ENCODE measurements at regions not wholly inside any gene's neighbourhood (a gene's known extent, or its start where the extent isn't known, plus 50 kb on each side); places are given as distances from the start of the nearest gene placed in this dataset.

DNA sequence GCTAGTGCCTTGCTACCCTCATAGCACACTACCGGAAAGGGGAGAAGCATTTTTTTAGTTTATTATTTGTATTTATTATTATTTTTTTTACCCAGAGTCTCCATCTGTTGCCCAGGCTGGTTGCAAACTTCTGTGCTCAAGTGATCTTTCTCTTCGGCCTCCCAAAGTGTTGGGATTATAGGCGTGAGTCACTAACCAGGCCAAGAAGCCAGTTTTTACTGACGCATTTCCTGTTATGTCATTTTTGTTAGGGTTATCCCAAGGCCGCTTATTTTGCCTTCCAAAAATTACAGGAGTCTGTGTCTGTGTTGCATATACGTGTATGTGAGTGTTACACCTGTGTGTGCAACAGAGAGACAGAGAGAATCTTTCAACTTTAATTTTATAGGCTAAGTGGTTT lies 404.5 kb downstream of the GBA3 start:
- Histone ChIP-seq H3K4me2 (replicated peaks; ENCODE audit: low read depth, low read length, poor library complexity, severe bottlenecking) (no peak overlapping the region), H3K9me3 (ENCODE audit: control extremely low read depth in 1 of 3, control insufficient read depth in 2 of 3, insufficient read depth in 1 of 3, low read length in 2 of 3) (no peaks in the 10 kb centered on the region), H3K4me1 (ENCODE audit: control insufficient read depth in 2 of 2, insufficient read depth in 2 of 2, low read length in 2 of 2) (no peaks in the 10 kb centered on the region), H3K4me3 (ENCODE audit: control extremely low read depth in 1 of 5, extremely low read depth in 1 of 5, insufficient read depth in 1 of 5, low read depth in 2 of 5, low read length in 4 of 5) (no peak overlapping the region), H3K27me3 (replicated peaks in 1 of 4; ENCODE audit: control extremely low read depth in 1 of 4, control insufficient read depth in 3 of 4, insufficient read depth in 4 of 4, low read length in 3 of 4) (no peaks in the 10 kb centered on the region), H3K9ac (ENCODE audit: low read length) (no peak overlapping the region), H3K79me2 (ENCODE audit: control insufficient read depth, insufficient read depth, low read length) (no peaks in the 10 kb centered on the region), H2AFZ (ENCODE audit: insufficient read depth, low read depth, low read length, poor library complexity, severe bottlenecking) (no peak overlapping the region), H3K36me3 (replicated peaks in 1 of 2; ENCODE audit: control extremely low read depth in 1 of 2, control insufficient read depth in 1 of 2, extremely low read depth in 1 of 2, insufficient read depth in 2 of 2, low read length in 1 of 2) (no peaks in the 10 kb centered on the region), H4K20me1 (ENCODE audit: control insufficient read depth, insufficient read depth, low read length, poor library complexity, severe bottlenecking) (no peaks in the 10 kb centered on the region), H3K27ac (ENCODE audit: low read length in 2 of 2) (no peak overlapping the region)
- H3K4me3 Mint-ChIP-seq: no peak overlapping the region
- ATAC-seq (ENCODE audit: low read depth) (no peak), DNase-seq (no peak)
- WGBS (ENCODE audit: insufficient coverage): 100% methylated on average over 2 of the region's 6 CpGs
- no peaks in the 10 kb centered on the region for H3K4me1 Mint-ChIP-seq
- no peaks in the 10 kb centered on the region for H3K27me3 Mint-ChIP-seq
- ChIA-PET POLR2A (no interaction called here), CTCF (no interaction called here)
- intact Hi-C loops (cut with micrococcal nuclease): no loop called here
- H3K27ac Mint-ChIP-seq: no peak overlapping the region
- TF ChIP-seq, protein P1, sequence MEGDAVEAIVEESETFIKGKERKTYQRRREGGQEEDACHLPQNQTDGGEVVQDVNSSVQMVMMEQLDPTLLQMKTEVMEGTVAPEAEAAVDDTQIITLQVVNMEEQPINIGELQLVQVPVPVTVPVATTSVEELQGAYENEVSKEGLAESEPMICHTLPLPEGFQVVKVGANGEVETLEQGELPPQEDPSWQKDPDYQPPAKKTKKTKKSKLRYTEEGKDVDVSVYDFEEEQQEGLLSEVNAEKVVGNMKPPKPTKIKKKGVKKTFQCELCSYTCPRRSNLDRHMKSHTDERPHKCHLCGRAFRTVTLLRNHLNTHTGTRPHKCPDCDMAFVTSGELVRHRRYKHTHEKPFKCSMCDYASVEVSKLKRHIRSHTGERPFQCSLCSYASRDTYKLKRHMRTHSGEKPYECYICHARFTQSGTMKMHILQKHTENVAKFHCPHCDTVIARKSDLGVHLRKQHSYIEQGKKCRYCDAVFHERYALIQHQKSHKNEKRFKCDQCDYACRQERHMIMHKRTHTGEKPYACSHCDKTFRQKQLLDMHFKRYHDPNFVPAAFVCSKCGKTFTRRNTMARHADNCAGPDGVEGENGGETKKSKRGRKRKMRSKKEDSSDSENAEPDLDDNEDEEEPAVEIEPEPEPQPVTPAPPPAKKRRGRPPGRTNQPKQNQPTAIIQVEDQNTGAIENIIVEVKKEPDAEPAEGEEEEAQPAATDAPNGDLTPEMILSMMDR (IDR thresholded peaks at IDR 0.05): no peak
- TF ChIP-seq EZH2 (IDR thresholded peaks at IDR 0.05; ENCODE audit: borderline replicate concordance, insufficient read depth, low read depth, low read length, poor library complexity, severe bottlenecking): no peak
- H3K9me3 Mint-ChIP-seq (ENCODE audit: insufficient read depth): peaks cover 11% of the 10 kb centered on the region

DNA sequence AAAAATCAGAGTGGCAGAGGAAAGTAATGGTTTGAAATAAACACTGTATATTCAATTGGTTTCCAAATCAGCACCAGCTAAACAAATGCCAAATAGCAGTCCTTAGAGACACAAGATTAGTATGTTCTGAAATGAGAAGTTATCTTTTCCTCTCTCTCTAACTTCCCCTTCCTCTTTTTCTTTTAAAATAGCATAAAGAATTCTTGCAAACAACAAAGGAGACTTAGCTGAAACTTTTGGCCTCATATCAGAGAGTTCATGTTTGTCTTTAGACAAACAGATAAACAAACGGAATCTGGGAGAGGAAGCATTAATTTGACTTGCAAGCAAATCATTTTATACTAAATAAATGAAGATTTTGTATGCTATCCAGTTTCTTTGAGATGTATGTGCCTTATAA lies 399.0 kb downstream of the GBA3 start:
- ChIA-PET CTCF (no interaction called here), POLR2A (no interaction called here)
- Histone ChIP-seq H3K4me2 (replicated peaks; ENCODE audit: low read depth, low read length, poor library complexity, severe bottlenecking) (no peak overlapping the region), H3K27me3 (replicated peaks in 1 of 4; ENCODE audit: control extremely low read depth in 1 of 4, control insufficient read depth in 3 of 4, insufficient read depth in 4 of 4, low read length in 3 of 4) (no peaks in the 10 kb centered on the region), H4K20me1 (ENCODE audit: control insufficient read depth, insufficient read depth, low read length, poor library complexity, severe bottlenecking) (no peaks in the 10 kb centered on the region), H3K27ac (ENCODE audit: low read length in 2 of 2) (no peak overlapping the region), H3K9me3 (ENCODE audit: control extremely low read depth in 1 of 3, control insufficient read depth in 2 of 3, insufficient read depth in 1 of 3, low read length in 2 of 3) (peaks cover 0 to 2% (median 0%) of the 10 kb centered on the region in 3 donors), H3K79me2 (ENCODE audit: control insufficient read depth, insufficient read depth, low read length) (no peaks in the 10 kb centered on the region), H3K4me3 (ENCODE audit: control extremely low read depth in 1 of 5, extremely low read depth in 1 of 5, insufficient read depth in 1 of 5, low read depth in 2 of 5, low read length in 4 of 5) (no peak overlapping the region), H3K9ac (ENCODE audit: low read length) (no peak overlapping the region), H3K36me3 (replicated peaks in 1 of 2; ENCODE audit: control extremely low read depth in 1 of 2, control insufficient read depth in 1 of 2, extremely low read depth in 1 of 2, insufficient read depth in 2 of 2, low read length in 1 of 2) (no peaks in the 10 kb centered on the region), H2AFZ (ENCODE audit: insufficient read depth, low read depth, low read length, poor library complexity, severe bottlenecking) (no peak overlapping the region), H3K4me1 (ENCODE audit: control insufficient read depth in 2 of 2, insufficient read depth in 2 of 2, low read length in 2 of 2) (no peaks in the 10 kb centered on the region)
- no peaks in the 10 kb centered on the region for H3K4me1 Mint-ChIP-seq
- H3K9me3 Mint-ChIP-seq (ENCODE audit: insufficient read depth): peaks cover 13% of the 10 kb centered on the region
- intact Hi-C loops (cut with micrococcal nuclease): no loop called here
- H3K27ac Mint-ChIP-seq: no peak overlapping the region
- no peaks in the 10 kb centered on the region for H3K27me3 Mint-ChIP-seq
- no CpG with 5 or more reads among the region's 1 CpG for WGBS (ENCODE audit: insufficient coverage)
- no peak overlapping the region for H3K4me3 Mint-ChIP-seq
- ATAC-seq (ENCODE audit: low read depth): no peak
- TF ChIP-seq, protein P1 (IDR thresholded peaks at IDR 0.05): no peak
- TF ChIP-seq EZH2 (IDR thresholded peaks at IDR 0.05; ENCODE audit: borderline replicate concordance, insufficient read depth, low read depth, low read length, poor library complexity, severe bottlenecking): no peak
- DNase-seq: no peak
